HG03457 (cell line): ENCODE measurements at regions not wholly inside any gene's neighbourhood (a gene's known extent, or its start where the extent isn't known, plus 50 kb on each side); places are given as distances from the start of the nearest gene placed in this dataset.
A peak's percentile ranks its signal among the peaks of the same experiment; 100 is the strongest.
"Not testable (repeated sequence)": the region's sequence is repeated elsewhere in the genome, so short reads cannot be mapped to it uniquely, and the experiment has no call there.

ENCODE experiments used
- ATAC-seq: cut with Tn5 transposase; IDR thresholded peaks from one replicate; pipeline ENCODE4 v1.9.1; 2021; ENCODE audit warnings: moderate number of reproducible peaks; ENCODE audit not compliant: unreplicated experiment

DNA sequence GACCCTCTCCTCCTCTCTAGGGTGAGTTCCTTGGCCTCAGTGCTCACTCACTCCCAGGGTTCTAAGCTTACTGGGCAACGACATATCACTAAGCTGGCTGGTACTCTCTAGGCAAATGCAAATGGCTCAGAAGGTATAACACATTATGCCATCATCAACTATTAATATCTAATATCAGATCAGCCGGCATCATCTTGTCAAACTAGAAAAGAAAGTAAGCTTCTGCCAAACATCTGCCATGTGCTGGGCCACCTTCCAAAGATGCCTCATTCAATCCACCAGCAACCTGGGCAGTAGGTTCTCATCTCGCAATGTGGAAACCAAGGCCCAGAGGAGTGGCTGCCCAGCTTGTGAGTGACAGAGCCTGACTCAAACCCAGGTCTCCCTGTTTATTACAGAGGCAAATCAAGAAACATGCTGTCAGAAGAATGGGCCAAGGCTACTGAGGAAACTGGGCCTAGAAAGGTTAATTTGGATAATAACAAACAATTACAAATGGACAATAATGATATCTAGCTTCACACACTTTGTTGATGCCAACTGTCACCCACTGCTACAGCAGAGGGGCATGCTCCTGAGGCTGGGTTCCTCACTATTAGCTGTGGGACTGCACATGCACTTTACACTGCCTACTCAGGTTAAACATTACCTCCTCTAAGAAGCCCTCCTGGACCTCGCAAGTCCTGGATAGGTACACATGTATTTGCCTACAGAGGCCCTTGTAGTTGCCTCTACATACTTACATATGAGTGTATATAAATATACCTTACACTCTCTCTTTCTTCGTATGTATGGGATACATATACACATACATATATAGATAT is 183.3 kb upstream of the JUN start:
- ATAC-seq, result no peak

DNA sequence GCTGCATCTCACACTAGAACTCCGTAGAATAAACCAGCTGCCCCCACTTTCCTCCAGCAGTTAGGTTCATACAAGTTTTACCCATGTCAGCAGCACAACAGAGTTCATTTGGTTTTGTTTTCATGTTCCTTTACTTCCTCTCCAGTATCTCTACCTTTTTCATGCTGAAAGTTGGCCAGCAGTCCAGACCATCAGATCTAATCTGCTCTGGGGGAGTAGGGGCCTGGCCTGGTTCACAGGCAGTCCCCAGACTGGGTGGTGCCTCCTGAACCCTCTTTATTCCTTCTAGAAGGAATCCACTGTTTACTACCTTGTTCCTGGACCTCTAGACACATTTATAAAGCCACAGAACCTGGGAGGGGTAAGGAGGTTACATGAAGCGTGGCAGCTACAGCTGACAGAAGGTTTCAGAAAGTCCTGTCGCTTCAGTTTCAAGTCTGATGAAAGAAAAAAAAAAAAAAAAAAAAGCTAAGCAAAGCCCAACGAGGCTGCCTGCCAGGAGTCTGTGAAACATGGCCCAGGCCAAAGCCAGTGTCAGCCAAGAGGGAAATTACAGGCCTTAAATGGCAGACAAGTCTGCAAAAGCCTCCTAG is 184.6 kb upstream of the JUN start:
- ATAC-seq, result peak; percentile 79

DNA sequence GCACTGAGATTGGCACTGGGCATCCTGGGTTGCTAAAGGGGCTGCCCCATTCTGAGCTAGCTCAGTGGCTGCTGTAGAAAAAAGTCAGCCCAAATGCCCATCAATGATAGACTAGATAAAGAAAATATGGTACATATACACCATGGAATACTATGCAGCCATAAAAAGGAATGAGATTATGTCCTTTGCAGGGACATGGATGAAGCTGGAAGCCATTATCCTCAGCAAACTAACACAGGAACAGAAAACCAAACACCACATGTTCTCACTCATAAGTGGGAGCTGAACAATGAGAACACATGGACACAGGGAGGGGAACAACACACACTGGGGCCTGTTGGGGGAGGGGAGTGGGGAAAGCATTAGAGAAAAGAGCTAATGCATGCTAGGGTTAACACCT is 185.3 kb upstream of the JUN start:
- not testable (repeated sequence) for ATAC-seq

DNA sequence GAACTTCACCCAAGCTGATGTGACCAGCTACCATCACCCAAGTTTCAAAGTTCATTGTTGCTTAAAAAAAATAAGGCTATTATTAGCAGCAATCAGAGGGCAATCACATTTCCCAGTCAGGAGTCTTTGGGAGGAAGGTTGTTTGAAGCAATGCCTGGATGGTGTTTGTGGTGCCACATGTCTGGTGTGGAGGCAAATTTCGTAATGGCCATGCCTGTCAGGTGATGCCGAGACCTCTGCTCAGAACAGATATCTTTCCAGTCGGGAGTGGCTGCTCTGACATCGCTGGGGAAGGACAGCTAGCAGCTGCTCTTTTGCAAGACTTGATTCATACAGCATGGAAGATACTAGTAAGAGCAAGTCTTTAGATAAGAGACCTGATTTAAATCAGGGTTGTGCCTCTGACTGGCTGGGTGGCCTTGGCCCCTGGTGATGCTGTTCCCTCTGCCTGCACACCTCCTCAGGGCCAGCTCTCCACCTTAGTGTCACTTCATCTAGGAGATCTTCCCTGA is 187.8 kb upstream of the JUN start:
- ATAC-seq, result no peak

DNA sequence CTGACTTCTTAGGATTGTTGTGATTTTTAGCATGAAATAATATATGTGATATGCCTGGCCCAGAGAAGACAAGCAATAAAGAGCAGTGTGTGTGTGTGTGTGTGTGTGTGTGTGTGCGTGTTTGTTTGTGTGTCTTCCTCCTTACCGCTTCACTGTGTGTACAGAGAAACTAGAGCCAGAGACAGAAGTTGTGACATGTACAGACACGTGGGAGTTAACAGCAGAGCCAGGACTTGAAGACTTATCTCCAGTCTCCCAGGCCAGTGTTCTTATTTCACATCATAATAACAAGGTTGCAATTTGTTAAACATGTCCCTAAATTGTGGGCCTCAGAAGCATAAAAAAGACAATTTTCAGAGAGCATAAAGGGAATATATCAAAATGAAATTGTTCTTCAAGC is 192.0 kb upstream of the JUN start:
- no peak for ATAC-seq

DNA sequence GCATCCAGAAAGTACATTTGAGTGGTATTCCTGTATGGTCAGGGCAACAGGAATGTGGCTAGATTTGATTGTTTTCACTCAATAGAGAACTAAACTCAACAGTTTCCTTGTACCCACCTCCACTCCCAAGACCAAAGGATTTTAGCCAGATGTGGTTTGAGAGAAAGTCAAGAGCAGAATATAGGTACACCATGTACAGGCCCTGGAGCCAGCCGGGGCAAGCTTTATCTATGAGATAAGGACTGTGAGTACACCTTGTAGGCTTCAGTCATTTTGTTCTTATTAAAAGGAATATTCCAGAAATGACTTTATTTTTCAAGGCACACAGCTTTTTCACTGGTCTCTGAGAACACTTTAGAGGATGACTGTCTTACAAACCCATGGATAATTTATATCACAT is 192.4 kb upstream of the JUN start:
- ATAC-seq, result no peak

DNA sequence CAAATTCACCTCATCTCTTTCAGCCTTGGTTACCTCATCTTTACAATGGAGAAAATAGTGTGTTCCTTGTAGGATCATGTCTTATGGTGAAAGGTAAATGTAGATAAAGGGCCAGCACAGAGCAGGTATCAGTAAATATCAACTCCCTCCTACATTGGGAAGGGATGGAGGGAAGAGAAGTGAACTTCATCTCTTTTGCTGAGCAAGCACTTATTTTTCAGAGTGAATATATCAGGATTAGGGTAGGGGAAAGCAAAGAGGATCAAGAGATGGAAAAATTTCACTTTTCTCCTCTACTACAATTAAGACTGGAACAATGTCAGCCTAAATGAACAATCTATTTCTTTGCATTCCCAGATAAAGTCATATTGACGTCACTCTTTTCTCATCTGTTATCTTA is 193.8 kb upstream of the JUN start:
- ATAC-seq, result no peak

DNA sequence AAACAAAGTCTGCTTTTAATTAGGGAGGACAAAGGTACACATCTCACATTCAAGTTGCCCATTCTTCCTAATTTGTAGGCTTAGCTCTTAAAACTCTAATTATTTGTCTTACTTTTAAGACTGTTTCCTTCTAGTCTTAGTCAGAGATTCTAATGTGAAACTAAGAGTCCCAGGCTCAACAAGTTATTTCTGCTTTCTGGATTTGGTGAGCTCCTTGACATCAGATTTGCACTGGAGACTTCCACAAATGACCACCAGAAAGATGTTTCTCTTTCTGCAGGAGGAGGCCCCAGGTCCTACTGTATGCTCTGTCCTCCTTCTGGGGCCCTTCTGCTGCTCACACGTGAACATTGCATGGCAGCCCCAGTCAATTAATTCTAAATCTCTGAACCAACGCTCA is 194.2 kb upstream of the JUN start:
- ATAC-seq, result no peak

DNA sequence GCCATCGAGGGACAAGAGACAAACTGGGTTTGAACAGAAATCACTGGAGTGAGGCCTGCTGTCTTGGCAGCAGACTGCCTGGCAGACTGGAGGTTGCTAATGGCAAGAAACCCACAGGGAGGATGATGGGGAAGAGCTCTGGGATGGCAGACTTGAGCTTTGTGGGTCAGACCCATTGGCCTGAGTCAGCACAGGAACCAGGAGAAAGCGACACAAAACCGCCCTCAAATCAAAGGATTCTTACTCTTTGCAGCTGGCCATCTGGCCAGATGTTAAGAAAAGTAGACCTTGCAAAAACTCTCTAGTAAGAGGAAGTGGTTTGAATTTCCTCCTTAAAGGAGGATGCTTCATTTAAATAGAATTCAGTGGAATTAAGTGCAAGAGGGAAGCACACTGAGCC is 195.2 kb upstream of the JUN start:
- no peak for ATAC-seq

DNA sequence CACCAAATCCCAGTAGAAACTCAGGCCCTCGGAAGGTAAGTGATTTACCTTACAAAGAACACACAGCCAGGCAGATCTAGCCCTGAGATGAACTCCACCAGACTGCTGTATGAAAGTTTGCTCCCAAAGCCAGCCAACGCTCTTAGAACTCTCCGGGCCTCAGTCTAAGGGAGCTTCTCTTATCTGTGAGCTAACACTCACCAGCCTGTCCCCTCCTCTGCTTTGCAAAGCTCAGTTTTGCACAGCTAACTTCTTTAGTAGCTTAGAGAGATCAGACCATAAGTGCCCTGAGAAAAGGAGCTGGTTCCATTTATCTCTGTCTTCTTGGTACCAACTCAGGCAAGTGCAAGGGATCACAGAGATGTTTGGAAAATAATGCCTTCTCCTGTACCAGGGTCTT is 195.8 kb upstream of the JUN start:
- ATAC-seq, result no peak

DNA sequence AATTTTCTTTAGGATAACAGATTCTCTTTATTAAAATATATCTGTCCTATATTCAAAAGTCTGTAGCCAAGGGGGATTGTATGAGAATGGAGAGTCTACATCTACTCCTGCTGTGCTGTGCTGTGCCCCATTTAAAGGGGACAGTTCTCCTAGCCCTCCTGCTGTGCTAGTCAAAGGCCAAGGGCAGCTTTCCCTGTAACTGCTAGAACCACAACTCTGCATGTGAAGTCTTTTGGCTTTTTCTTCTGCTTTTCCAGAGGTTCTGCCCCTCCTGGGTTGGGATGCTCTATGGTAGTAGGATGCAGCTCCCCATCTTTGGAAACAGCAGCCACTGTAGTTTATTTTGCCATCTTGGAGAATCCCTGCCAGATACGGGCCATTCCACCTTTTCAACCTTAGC is 197.5 kb upstream of the JUN start:
- no peak for ATAC-seq

DNA sequence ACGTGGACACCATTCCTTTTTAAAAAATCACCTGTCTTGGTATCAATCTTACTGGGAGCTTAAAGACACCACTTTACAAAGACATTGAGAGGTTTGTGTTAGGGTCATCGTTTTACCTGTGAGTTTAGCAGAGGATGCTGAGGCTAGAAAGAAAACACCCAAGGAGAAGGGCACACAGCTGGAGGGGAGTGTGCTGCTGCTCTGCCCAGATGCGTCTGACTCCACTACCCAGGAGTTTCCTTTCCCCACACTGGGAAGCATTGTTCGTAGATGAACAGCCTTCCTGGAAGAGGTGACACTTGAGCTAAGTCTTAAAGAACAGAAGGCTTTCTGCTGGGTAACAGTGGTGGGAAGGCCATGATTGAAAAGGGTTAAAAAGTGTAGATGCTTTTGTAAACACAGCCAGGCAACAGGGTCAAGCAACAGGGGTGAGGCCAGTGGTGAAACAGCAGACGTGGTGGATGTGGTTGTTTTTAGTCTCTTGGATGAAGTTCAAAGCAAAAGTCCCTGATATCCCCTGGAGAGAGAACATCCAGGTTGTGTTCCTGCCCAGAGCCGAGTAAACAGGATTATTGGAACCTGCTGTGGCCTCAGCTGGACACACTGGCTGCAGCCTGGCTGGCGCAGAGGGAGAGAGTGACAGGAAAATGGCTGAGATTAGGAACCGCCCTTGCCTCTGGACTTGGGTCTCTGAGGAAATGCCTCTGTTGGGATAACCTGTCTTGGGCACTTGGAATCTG is 198.6 kb upstream of the JUN start:
- ATAC-seq, result no peak

DNA sequence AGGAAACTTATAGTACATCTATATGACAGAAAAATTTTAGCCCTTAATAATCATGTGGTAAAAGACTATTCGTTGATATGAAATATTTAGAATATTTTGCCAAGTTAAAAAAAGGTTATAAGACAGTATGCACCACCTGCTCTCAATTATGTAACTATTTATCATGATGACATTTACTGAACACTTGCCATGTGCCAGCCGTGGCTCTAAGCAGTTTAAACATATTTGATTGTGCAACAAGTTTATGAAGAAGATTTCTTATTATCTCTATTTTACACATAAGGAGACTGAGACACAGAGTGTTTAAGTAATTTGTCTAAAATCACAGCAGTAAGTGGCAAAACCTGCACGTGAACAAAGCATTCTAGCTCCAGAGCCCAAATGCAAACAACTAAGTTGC is 199.3 kb upstream of the JUN start:
- no peak for ATAC-seq

DNA sequence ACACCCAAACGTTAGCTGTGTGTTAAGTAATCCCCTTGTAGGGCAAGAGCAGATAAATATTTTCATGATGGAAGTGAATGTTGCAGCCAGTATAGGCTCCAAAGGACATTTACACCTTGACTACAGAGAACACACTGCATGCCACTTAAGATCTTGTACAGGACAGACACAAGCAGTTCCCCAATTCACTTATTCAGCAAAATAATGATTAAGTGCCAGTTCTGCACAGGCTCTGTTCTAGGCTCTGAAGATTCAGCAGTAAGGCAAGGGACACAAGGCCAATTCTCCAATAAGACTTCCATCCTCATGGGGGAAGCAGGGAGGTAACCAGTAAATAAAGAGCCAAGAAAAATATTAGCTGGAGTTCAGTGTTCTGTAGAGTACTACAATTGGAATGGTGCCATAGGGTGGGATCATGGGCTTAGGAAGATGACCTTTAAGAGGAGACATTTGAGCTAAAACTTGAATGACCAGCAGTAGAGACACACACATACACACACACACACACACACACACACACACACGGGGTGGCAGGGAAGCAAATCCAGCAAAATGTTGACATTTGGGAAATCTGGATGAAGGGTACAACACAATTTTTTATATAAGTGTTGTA is 199.9 kb upstream of the JUN start:
- ATAC-seq, result no peak

DNA sequence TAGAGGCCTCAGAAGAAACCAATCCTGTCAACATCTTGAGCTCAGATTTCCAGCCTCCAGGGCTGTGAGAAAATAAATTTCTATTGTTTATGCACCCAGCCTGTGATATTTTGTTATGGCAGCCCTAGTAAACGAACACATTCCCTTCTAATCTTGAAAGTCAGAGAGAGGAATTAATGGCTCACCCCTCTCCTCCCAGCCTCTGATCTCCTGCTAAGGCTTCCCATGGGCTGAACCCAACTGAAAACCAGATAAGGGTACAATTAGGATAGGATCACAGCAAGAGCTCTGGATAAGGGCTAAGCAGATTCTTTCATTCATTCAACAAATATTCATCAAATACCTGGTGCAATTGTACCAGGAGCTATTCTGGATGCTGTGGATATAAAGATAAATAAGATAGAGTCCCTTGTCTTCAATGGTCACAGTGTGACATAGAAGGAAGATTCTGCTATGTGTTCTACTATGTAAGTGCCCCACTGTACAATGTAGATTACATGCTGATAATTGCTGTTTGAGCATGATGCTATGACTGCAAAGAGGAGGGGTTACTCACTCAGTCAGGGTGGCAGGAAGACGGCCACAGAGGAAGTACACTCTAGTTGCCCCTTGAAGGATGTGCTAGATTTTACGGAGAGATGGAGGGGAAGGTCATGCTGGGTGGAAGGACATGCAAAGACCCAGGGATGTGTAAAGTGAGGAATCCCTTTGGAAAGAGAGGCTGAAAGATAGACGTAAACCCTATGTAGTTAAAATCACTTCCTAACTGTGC is 203.3 kb upstream of the JUN start:
- no peak for ATAC-seq

DNA sequence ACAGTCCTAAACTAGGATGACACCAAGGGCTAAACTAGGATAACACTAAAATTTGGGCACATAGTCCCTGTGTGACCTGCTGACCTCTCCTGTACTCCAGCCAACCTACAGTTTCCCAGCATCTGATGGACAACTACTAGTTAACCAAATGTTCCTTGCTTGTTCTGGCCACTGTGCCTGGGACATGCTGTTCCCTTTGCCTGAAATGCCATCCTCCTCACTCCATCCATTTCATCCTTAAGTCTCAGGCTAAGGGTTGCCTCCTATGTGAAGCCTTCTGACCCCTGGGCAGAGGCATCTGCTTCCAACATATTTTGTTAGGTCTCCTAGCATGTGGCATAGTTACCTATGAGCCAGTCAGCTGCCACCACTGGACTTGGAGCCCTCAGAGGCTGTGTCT is 204.9 kb upstream of the JUN start:
- no peak for ATAC-seq

DNA sequence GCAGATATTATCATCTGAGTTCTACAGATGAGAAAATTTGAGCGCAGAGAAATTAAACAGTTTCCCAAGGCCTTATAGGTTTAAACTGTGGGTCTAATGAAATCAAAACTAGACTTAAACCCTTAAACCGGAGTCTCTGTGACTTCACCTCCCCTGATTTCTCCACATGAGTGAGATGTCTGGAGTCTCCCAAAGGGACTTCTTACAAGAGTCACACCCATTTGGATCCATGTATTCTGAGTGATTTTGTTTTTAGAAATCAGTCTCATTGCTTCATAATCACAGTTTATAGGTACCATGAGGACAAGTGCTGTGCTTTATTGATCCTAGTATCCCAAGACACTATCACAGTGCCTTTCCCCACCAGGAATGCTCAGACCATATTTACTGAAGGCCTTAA is 206.0 kb upstream of the JUN start:
- ATAC-seq, result no peak

DNA sequence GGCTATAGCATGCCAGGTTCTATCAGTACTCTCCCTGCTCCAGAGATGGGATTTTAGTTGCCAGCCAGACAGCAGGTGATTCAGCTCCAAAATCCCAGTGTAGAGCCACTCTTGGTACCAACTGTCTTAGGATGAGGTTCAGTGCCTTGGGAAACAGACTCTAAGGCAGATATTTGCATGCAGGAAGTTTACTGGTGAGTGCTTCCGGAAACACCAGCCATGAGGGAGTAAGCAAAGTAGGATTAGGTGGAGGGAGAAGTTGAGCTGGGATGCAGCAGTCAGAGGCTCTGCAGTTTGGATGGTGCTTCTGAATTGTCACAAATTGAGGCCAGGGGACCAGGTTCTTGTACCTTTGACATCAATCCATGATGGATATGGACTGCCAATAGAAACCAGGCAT is 207.5 kb upstream of the JUN start:
- ATAC-seq, result no peak

DNA sequence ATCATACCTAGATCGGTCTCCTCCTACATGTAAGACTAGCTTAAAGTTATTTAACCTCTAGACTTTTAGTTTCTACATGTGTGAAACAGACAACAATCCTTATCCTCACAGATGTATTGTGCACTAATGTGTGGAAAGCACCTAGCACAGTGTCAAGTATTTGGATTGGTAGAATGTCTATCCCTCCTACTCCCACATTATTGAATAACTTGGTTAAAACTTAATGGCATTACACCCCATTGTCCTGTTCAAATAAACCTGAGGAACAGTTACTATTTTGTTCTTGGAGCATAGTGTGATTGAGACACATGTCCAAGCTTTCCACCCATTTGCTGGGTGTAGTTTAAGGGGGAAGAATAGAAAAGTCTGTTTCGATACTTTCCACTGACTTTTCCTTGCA is 208.8 kb upstream of the JUN start:
- ATAC-seq, result no peak

DNA sequence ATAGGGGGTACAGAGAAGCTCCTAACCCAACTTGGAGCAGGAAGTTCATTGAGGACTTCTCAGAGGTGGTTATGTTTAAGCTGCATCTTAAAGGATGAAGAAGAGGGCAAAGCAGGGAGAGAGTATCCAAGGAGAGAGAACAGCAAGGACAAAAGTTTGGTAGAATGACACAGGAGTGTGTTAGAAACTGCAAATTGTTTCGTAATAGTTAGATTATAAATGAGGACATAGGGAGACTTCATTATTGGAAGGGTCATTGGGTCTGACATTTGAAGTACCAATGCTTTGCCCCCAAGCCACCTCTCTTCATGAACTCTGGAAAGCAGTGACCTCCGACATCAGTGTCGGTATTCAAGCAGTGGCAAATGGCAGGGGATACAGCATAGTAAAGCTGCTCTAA is 209.6 kb upstream of the JUN start:
- no peak for ATAC-seq

DNA sequence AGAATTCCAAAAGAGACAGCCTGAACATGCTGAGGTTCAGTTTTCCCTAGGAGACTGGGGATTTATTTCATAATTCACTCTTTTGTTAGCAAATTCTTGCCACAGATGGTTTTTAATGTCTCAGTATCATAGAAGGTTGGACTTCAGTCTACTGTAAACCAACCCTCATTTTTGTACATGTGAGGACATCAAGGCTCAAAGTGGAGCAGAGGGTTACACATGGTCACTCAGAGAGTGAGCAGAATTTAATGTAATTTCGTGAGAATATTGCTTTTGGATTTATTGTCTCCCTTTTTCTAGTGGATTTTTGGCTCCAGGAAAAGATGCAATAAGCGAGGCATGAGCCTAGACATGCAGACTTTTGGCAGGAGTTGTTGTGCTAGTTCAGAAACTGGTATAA is 210.8 kb upstream of the JUN start:
- no peak for ATAC-seq
